ENCODE measurements at regions not wholly inside any gene's neighbourhood (a gene's known extent, or its start where the extent isn't known, plus 50 kb on each side); places are given as distances from the start of the nearest gene placed in this dataset.

DNA sequence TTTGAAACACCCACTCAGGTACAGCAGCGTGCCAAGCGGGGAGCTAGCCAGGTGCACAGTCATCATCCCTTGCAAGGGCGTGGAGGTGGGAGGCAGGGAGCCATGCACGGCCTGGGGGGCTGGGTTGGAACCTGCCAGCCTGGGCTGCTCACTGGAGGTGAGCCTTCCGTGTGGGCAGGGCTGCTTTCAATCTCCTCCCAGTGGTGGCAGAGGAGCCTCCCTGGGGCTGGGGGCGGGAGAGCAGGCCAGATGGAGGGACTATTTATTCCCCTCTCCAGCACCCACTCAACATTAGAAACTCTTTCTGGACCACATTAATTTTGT, 90.3 kb downstream of the KATNIP start:
- in situ Hi-C loops (cut with MboI; ENCODE audit: low sequenced_read_pairs), result no loop called here
- H3K79me1 ChIP-seq (ENCODE audit: low read depth in 1 of 2, low read length in 2 of 2), result no peaks in the 10 kb centered on the region
- dilution Hi-C loops (cut with HindIII; ENCODE audit: low sequenced_read_pairs, unreplicated experiment), result no loop called here

More for the DNA sequence above, 90.3 kb downstream of the KATNIP start:
- no peak overlapping the region for H4K91ac ChIP-seq (ENCODE audit: insufficient read depth, low read depth, low read length)
- peaks cover 1% of the 10 kb centered on the region; the same call in 1 of the 2 replicates for H3K36me3 ChIP-seq (ENCODE audit: control insufficient read depth, insufficient read depth, low read length)
- H2AK5ac ChIP-seq (ENCODE audit: low read depth, low read length), result no peak overlapping the region
- no peak overlapping the region for H4K5ac ChIP-seq (ENCODE audit: low read depth, low read length)
- DNase-seq (no peak), ATAC-seq (ENCODE audit: low read depth) (no peak)
- no peak overlapping the region for H3K23ac ChIP-seq (ENCODE audit: low read depth, low read length)
- peaks cover 2% of the 10 kb centered on the region; the same call in 1 of the 2 replicates for H3K4me1 ChIP-seq (ENCODE audit: control insufficient read depth, insufficient read depth, low read length)
- H3K27ac ChIP-seq (ENCODE audit: insufficient read depth, low read length), result no peak overlapping the region
- TF ChIP-seq POLR2A (IDR thresholded peaks at IDR 0.05; ENCODE audit: low read depth, low read length), result no peak
- no peak for TF ChIP-seq MAZ (IDR thresholded peaks at IDR 0.05; ENCODE audit: borderline replicate concordance, low read depth, low read length)
- TF ChIP-seq MXI1 (IDR thresholded peaks at IDR 0.05; ENCODE audit: borderline replicate concordance, low read depth, low read length), result no peak
- no peak for TF ChIP-seq RFX5 (IDR thresholded peaks at IDR 0.05; ENCODE audit: low read depth, low read length)
- TF ChIP-seq, protein P1, sequence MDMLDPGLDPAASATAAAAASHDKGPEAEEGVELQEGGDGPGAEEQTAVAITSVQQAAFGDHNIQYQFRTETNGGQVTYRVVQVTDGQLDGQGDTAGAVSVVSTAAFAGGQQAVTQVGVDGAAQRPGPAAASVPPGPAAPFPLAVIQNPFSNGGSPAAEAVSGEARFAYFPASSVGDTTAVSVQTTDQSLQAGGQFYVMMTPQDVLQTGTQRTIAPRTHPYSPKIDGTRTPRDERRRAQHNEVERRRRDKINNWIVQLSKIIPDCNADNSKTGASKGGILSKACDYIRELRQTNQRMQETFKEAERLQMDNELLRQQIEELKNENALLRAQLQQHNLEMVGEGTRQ (IDR thresholded peaks at IDR 0.05; ENCODE audit: low read depth, low read length), result no peak
- TF ChIP-seq NFE2L2 (IDR thresholded peaks at IDR 0.05; ENCODE audit: low read depth, low read length), result no peak
- no peak for TF ChIP-seq RCOR1 (IDR thresholded peaks at IDR 0.05; ENCODE audit: insufficient replicate concordance, low read length)
- no peak for TF ChIP-seq MAFK (IDR thresholded peaks at IDR 0.05; ENCODE audit: low read depth, low read length)
- TF ChIP-seq FOS (IDR thresholded peaks at IDR 0.05; ENCODE audit: low read depth, low read length), result no peak
- TF ChIP-seq, protein P2, sequence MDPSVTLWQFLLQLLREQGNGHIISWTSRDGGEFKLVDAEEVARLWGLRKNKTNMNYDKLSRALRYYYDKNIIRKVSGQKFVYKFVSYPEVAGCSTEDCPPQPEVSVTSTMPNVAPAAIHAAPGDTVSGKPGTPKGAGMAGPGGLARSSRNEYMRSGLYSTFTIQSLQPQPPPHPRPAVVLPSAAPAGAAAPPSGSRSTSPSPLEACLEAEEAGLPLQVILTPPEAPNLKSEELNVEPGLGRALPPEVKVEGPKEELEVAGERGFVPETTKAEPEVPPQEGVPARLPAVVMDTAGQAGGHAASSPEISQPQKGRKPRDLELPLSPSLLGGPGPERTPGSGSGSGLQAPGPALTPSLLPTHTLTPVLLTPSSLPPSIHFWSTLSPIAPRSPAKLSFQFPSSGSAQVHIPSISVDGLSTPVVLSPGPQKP (IDR thresholded peaks at IDR 0.05; ENCODE audit: borderline replicate concordance, low read depth, low read length), result no peak
- no peak for TF ChIP-seq SMC3 (IDR thresholded peaks at IDR 0.05; ENCODE audit: low read depth, low read length)
- no peak for TF ChIP-seq RAD21 (IDR thresholded peaks at IDR 0.05; ENCODE audit: low read length)
- 95% methylated on average over 3 of the region's 6 CpGs; no CpG with 5 or more reads in 1 of the 2 experiments for WGBS, 2 experiments (ENCODE audit: extremely low coverage in 2 of 2, insufficient read length in 1 of 2)
- no peak overlapping the region for H2AK9ac ChIP-seq (replicated peaks; ENCODE audit: low read depth, low read length, poor library complexity)
- ChIA-PET CTCF (interaction anchor here (0.6 to 1.4 kb wide), 7 partner anchors 11 to 431 kb away, joined by 3 to 8 read pairs (median 4); no protein-coding TSS in a partner anchor), POLR2A (ENCODE audit: unreplicated experiment) (no interaction called here)
- no peak overlapping the region for H3K4ac ChIP-seq (ENCODE audit: low read depth, low read length)
- H3K18ac ChIP-seq (ENCODE audit: low read depth, low read length), result no peak overlapping the region
- no peaks in the 10 kb centered on the region for H4K20me1 ChIP-seq (ENCODE audit: insufficient read depth, low read length)
- H3K4me2 ChIP-seq (ENCODE audit: low read depth, low read length), result no peak overlapping the region
- no peak overlapping the region for H2BK5ac ChIP-seq (ENCODE audit: low read depth, low read length, poor library complexity, severe bottlenecking)
- no peaks in the 10 kb centered on the region for H3K27me3 ChIP-seq (ENCODE audit: control insufficient read depth, insufficient read depth, low read length)
- no peak overlapping the region for H3K14ac ChIP-seq (replicated peaks; ENCODE audit: low read depth, low read length)
- H2BK120ac ChIP-seq (ENCODE audit: low read depth, low read length), result no peak overlapping the region
- no TSS peak for BruUV-seq (replicated peaks)
- no peak overlapping the region for H3K56ac ChIP-seq (ENCODE audit: extremely low read depth, insufficient read depth, low read length)
- H2BK15ac ChIP-seq (ENCODE audit: low read depth, low read length), result no peak overlapping the region
- H2AFZ ChIP-seq (replicated peaks; ENCODE audit: low read length, poor library complexity), result no peak overlapping the region
- H3K9ac ChIP-seq (ENCODE audit: low read depth, low read length), result no peak overlapping the region
- peaks cover 4% of the 10 kb centered on the region; the same call in 1 of the 2 replicates for H3K9me1 ChIP-seq (ENCODE audit: insufficient read depth, low read length)
- no peak overlapping the region for H4K8ac ChIP-seq (ENCODE audit: low read depth in 2 of 2, low read length in 2 of 2)
- H2BK20ac ChIP-seq (ENCODE audit: low read depth, low read length), result no peak overlapping the region
- H3K4me3 ChIP-seq (ENCODE audit: insufficient read depth, low read depth, low read length), result no peak overlapping the region
- intact Hi-C loops (cut with micrococcal nuclease), result no loop called here
- no peaks in the 10 kb centered on the region for H3K9me3 ChIP-seq (ENCODE audit: control insufficient read depth, insufficient read depth, low read length)

Data from IMR-90 (cell line).